H1 (cell line): ENCODE measurements at regions not wholly inside any gene's neighbourhood (a gene's known extent, or its start where the extent isn't known, plus 50 kb on each side); places are given as distances from the start of the nearest gene placed in this dataset.

Experiments
- CTCF ChIA-PET: fragments of 300-600 bp; sonication (Branson Sonifier 250); formaldehyde crosslinking; loops from one replicate; lab custom pipeline; 2021; ENCODE audit not compliant: partially characterized antibody; lab: Charles Lee
- POLR2A ChIA-PET: fragments of 300-600 bp; sonication (Branson Sonifier 250); formaldehyde crosslinking; loops from one replicate; lab custom pipeline; 2021; ENCODE audit warnings: inconsistent platforms; ENCODE audit not compliant: partially characterized antibody; lab: Charles Lee
- DNase-seq, 2 experiments: peaks; one replicate each; pipeline versions ENCODE4 v3.0.0 to v3.0.0-alpha.2; 2010 to 2022; ENCODE audit warnings: low spot score in 2 of 2, low read depth in 1 of 2, mixed read lengths in 1 of 2
- FAIRE-seq: peaks from 2 replicates; lab custom pipeline; 2011; peaks lifted over from hg19 to GRCh38; lab: Jason Lieb, UNC
- H2AFZ ChIP-seq: 2 replicates; pipeline ENCODE4 v1.8.1; 2012; ENCODE audit warnings: low read length, inconsistent platforms
- H2AK5ac ChIP-seq: 2 replicates; pipeline ENCODE4 v1.6.1; 2013; ENCODE audit warnings: low read depth, low read length
- H2BK120ac ChIP-seq: replicated peaks from 2 replicates; pipeline ENCODE3; 2013; ENCODE audit warnings: low read depth, low read length, inconsistent platforms
- H2BK12ac ChIP-seq: 2 replicates; pipeline ENCODE4 v1.6.1; 2013; ENCODE audit warnings: low read depth, low read length
- H2BK15ac ChIP-seq: 2 replicates; pipeline ENCODE4 v1.6.1; 2013; ENCODE audit warnings: low read length
- H2BK20ac ChIP-seq: 2 replicates; pipeline ENCODE4 v1.6.1; 2013; ENCODE audit warnings: low read length
- H2BK5ac ChIP-seq: 2 replicates; pipeline ENCODE4 v1.6.1; 2013; ENCODE audit warnings: low read depth, low read length
- H3K14ac ChIP-seq: 2 replicates; pipeline ENCODE4 v1.6.1; 2013; ENCODE audit warnings: inconsistent platforms; ENCODE audit not compliant: insufficient read length
- H3K18ac ChIP-seq: 2 replicates; pipeline ENCODE4 v1.6.1; 2013; ENCODE audit warnings: low read length; ENCODE audit errors: extremely low read depth
- H3K23ac ChIP-seq: 2 replicates; pipeline ENCODE4 v1.6.1; 2013; ENCODE audit warnings: inconsistent platforms; ENCODE audit not compliant: insufficient read length
- H3K23me2 ChIP-seq: 2 replicates; pipeline ENCODE4 v1.6.1; 2013; ENCODE audit warnings: low read depth, low read length
- H3K27ac ChIP-seq: 2 replicates; pipeline ENCODE4 v1.6.1; 2011; ENCODE audit warnings: low read depth, low read length, inconsistent platforms
- H3K27me3 ChIP-seq, 4 experiments: replicated peaks in 1 of 4; 1 replicate in 1 of 4; 2 replicates in 3 of 4; pipeline versions ENCODE4 v1.6.1 to v1.8.1; 2011 to 2013; ENCODE audit warnings: low read length in 3 of 4, mild to moderate bottlenecking in 3 of 4, inconsistent platforms in 2 of 4, mixed read lengths in 2 of 4, moderate library complexity in 1 of 4; ENCODE audit not compliant: control insufficient read depth in 3 of 4, insufficient read depth in 3 of 4; ENCODE audit errors: extremely low read depth in 1 of 4
- H3K36me3 ChIP-seq, 4 experiments: 2 replicates each; pipeline versions ENCODE4 v1.6.1 to v1.8.1; 2011 to 2013; ENCODE audit warnings: mild to moderate bottlenecking in 4 of 4, low read length in 3 of 4, moderate library complexity in 2 of 4, control low read depth in 1 of 4, inconsistent platforms in 1 of 4; ENCODE audit not compliant: insufficient read depth in 4 of 4, control insufficient read depth in 2 of 4
- H3K4ac ChIP-seq: replicated peaks from 2 replicates; pipeline ENCODE3; 2013; ENCODE audit warnings: low read length, low read depth, mixed read lengths, inconsistent platforms; ENCODE audit not compliant: insufficient read length
- H3K4me1 ChIP-seq, 4 experiments: replicated peaks in 1 of 4; 1 replicate in 1 of 4; 2 replicates in 3 of 4; pipeline versions ENCODE4 v1.6.1 to v1.8.1; 2011 to 2013; ENCODE audit warnings: low read length in 3 of 4, inconsistent platforms in 2 of 4, mixed read lengths in 1 of 4; ENCODE audit not compliant: insufficient read depth in 4 of 4, control insufficient read depth in 3 of 4
- H3K4me2 ChIP-seq, 2 experiments: 2 replicates each; pipeline versions ENCODE4 v1.6.1 to v1.8.1; 2011 to 2013; ENCODE audit warnings: low read depth in 2 of 2, low read length in 2 of 2, control low read depth in 1 of 2, inconsistent platforms in 1 of 2, mild to moderate bottlenecking in 1 of 2; ENCODE audit not compliant: insufficient read depth in 1 of 2
- H3K4me3 ChIP-seq, 4 experiments: fragments of 200-600, 300-600 bp in 1 of 4; sonication (generic), shearing (Covaris generic), sonication (Bioruptor Twin) in 1 of 4; 2 replicates each; pipeline versions ENCODE4 v1.5.1 to v1.8.1; 2011 to 2016; ENCODE audit warnings: low read length in 4 of 4, low read depth in 3 of 4, control low read depth in 2 of 4, inconsistent platforms in 2 of 4, mild to moderate bottlenecking in 2 of 4, mixed read lengths in 1 of 4, moderate library complexity in 1 of 4; ENCODE audit not compliant: insufficient read depth in 2 of 4; ENCODE audit errors: extremely low read depth in 1 of 4
- H3K56ac ChIP-seq: replicated peaks from 2 replicates; pipeline ENCODE3; 2013; ENCODE audit warnings: low read depth, mild to moderate bottlenecking, mixed read lengths, low read length, inconsistent platforms; ENCODE audit not compliant: insufficient read length
- H3K79me1 ChIP-seq: 2 replicates; pipeline ENCODE4 v1.6.1; 2013; ENCODE audit warnings: low read depth, low read length, control low read depth
- H3K79me2 ChIP-seq, 2 experiments: 2 replicates each; pipeline versions ENCODE4 v1.6.1 to v1.8.1; 2012 to 2013; ENCODE audit warnings: low read length in 2 of 2, mild to moderate bottlenecking in 2 of 2, inconsistent platforms in 1 of 2; ENCODE audit not compliant: insufficient read depth in 2 of 2, control insufficient read depth in 1 of 2
- H3K9ac ChIP-seq, 4 experiments: replicated peaks in 1 of 4; 1 replicate in 1 of 4; 2 replicates in 3 of 4; pipeline versions ENCODE4 v1.6.1 to v1.8.1; 2011 to 2013; ENCODE audit warnings: low read depth in 3 of 4, low read length in 3 of 4, control low read depth in 2 of 4, mild to moderate bottlenecking in 2 of 4, moderate library complexity in 2 of 4, inconsistent platforms in 1 of 4; ENCODE audit errors: extremely low read depth in 1 of 4
- H3K9me3 ChIP-seq, 2 experiments: 2 replicates each; pipeline versions ENCODE4 v1.6.1 to v1.8.1; 2012 to 2013; ENCODE audit warnings: mild to moderate bottlenecking in 2 of 2, moderate library complexity in 2 of 2, control low read depth in 1 of 2, inconsistent platforms in 1 of 2, low read depth in 1 of 2, low read length in 1 of 2, mixed read lengths in 1 of 2; ENCODE audit not compliant: insufficient read depth in 2 of 2
- H4K20me1 ChIP-seq, 2 experiments: replicated peaks in 1 of 2; 2 replicates each; pipeline versions ENCODE3 to v1.8.1; 2011 to 2013; ENCODE audit warnings: inconsistent platforms in 2 of 2, low read length in 2 of 2, mild to moderate bottlenecking in 1 of 2; ENCODE audit not compliant: insufficient read depth in 2 of 2, control insufficient read depth in 1 of 2
- H4K5ac ChIP-seq: 2 replicates; pipeline ENCODE4 v1.6.1; 2013; ENCODE audit warnings: low read length, low read depth, mixed read lengths, inconsistent platforms; ENCODE audit not compliant: insufficient read length
- H4K8ac ChIP-seq: 2 replicates; pipeline ENCODE4 v1.8.0; 2013; ENCODE audit warnings: mild to moderate bottlenecking, moderate library complexity, low read length, inconsistent platforms; ENCODE audit not compliant: insufficient read depth; ENCODE audit errors: extremely low read depth
- H4K91ac ChIP-seq: replicated peaks from 2 replicates; pipeline ENCODE3; 2013; ENCODE audit warnings: low read length, mixed read lengths, inconsistent platforms; ENCODE audit not compliant: insufficient read length
- CBX5 ChIP-seq: fragments of 300-800, 300-1000 bp; sonication (generic); IDR thresholded peaks from 2 replicates; pipeline ENCODE4 v1.7.1; 2016; ENCODE audit warnings: antibody characterized with exemption, low read length, low read depth
- CEBPB ChIP-seq: IDR thresholded peaks from 2 replicates; pipeline ENCODE4 v1.6.1; 2012; ENCODE audit warnings: low read depth, low read length
- CREB1 ChIP-seq: IDR thresholded peaks from 2 replicates; pipeline ENCODE4 v1.6.1; 2012; ENCODE audit warnings: inconsistent platforms
- EZH2 ChIP-seq: fragments of 200-600 bp; sonication (generic); IDR thresholded peaks from 2 replicates; pipeline ENCODE4 v1.7.1; 2012; ENCODE audit warnings: low read depth, mild to moderate bottlenecking, moderate library complexity, low read length, inconsistent platforms; ENCODE audit not compliant: severe bottlenecking
- JUND ChIP-seq: IDR thresholded peaks from 2 replicates; pipeline ENCODE4 v1.6.1; 2011; ENCODE audit warnings: mild to moderate bottlenecking, improper control_type of control experiment, low read length
- RNF2 ChIP-seq: fragments of 200-900, 300-1000 bp; sonication (generic); IDR thresholded peaks from 2 replicates; pipeline ENCODE4 v1.7.1; 2016; ENCODE audit warnings: borderline replicate concordance, low read depth, mild to moderate bottlenecking, antibody characterized with exemption, low read length; ENCODE audit not compliant: poor library complexity, severe bottlenecking; ENCODE audit errors: missing control alignments
- TCF12 ChIP-seq: IDR thresholded peaks from 2 replicates; pipeline ENCODE4 v1.6.1; 2011; ENCODE audit warnings: low read depth, mild to moderate bottlenecking, low read length
- WGBS, 2 experiments: shearing (Covaris generic) in 1 of 2; methylation state at CpG; one replicate each; pipeline versions ENCODE4 v1.1.6 to v1.1.7; 2013 to 2015; ENCODE audit warnings: low lambda C conversion rate in 2 of 2, mixed read lengths in 2 of 2, inconsistent platforms in 1 of 2, low coverage in 1 of 2, missing lambda C conversion rate in 1 of 2; ENCODE audit not compliant: insufficient replicate concordance in 2 of 2, insufficient coverage in 1 of 2, insufficient read length in 1 of 2; ENCODE audit errors: extremely low coverage in 1 of 2, missing lambda C conversion rate in 1 of 2; 5-methylcytosine and 5-hydroxymethylcytosine counted together

- Histone ChIP-seq H2BK15ac (no peak overlapping the region), H3K9me3 (no peaks in the 10 kb centered on the region), H2BK20ac (no peak overlapping the region), H3K36me3 (no peaks in the 10 kb centered on the region), H2AFZ (no peak overlapping the region), H3K18ac (no peak overlapping the region), H3K4me1 (peaks cover 0 to 2% (median 1%) of the 10 kb centered on the region in 4 experiments; a peak in 2 of 7 replicates), H4K91ac (no peak overlapping the region), H3K27me3 (no peaks in the 10 kb centered on the region; a peak in 1 of 7 replicates), H3K79me2 (no peaks in the 10 kb centered on the region), H4K20me1 (peaks cover 0 to 2% of the 10 kb centered on the region in 2 experiments), H3K56ac (no peak overlapping the region), H2BK120ac (no peak overlapping the region), H4K5ac (no peak overlapping the region), H3K4me2 (no peak overlapping the region), H3K4me3 (no peak overlapping the region), H2BK12ac (no peak overlapping the region), H3K14ac (no peak overlapping the region), H3K4ac (no peak overlapping the region), H3K23me2 (no peaks in the 10 kb centered on the region), H4K8ac (no peak overlapping the region), H3K27ac (no peak overlapping the region), H2BK5ac (no peak overlapping the region), H3K9ac (no peak overlapping the region), H3K23ac (no peak overlapping the region), H3K79me1 (no peaks in the 10 kb centered on the region), H2AK5ac (no peak overlapping the region)
- ChIA-PET CTCF (no interaction called here), POLR2A (no interaction called here)
- no peak for DNase-seq
- FAIRE-seq = no peak
- TF ChIP-seq CBX5 = no peak
- TF ChIP-seq CEBPB = no peak
- no peak for TF ChIP-seq TCF12
- no peak for TF ChIP-seq RNF2
- no peak for TF ChIP-seq JUND
- no peak for TF ChIP-seq EZH2
- TF ChIP-seq CREB1 = no peak
- WGBS, 2 experiments = 90% methylated on average over 3 of the region's 3 CpGs; no CpG with 5 or more reads in 1 of the 2 experiments
These were observed 469.9 kb downstream of the COG6 start for GRCh38 chr13:40125336-40125735.
